GM18858 (cell line): ENCODE measurements at regions not wholly inside any gene's neighbourhood (a gene's known extent, or its start where the extent isn't known, plus 50 kb on each side); places are given as distances from the start of the nearest gene placed in this dataset.

ENCODE experiments used
- ATAC-seq: cut with Tn5 transposase; IDR thresholded peaks from one replicate; pipeline ENCODE4 v1.9.1; 2021; ENCODE audit not compliant: unreplicated experiment

DNA sequence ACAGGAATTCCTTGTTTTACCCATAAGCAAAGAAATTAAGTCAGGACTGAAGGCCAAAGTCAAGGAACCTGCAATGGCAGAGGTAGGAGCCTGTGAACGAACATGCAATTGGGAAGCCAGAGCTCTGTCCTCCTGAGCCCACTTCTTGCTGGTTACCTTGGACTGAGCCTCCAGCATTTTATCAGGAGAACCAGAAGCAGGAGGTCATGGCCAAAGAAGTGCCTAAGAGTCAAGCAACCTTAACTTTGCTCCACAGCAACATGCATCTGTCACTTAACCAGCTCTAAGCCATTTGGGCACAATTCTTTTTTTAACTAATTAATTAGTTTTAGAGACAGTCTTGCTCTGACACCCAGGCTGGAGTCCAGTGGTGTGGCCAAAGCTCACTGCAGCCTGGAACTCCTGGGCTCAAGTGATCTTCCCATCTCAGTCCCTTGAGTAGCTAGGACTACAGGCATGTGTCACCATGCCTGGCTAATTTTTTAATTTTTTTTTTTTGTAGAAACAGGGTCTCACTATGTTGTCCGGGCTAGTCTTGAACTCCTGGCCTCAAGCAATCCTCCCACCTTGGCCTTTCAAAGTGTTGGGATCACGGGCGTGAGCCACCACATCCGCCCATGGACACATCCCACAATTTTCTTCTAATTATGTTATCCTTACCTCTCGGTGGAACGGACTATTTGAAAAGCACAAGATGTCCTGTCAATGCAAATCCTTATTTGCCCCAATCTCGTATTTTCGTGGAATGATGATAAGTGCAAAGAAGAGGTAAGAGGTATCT lies 334.2 kb downstream of the CD83 start:
- ATAC-seq: no peak

DNA sequence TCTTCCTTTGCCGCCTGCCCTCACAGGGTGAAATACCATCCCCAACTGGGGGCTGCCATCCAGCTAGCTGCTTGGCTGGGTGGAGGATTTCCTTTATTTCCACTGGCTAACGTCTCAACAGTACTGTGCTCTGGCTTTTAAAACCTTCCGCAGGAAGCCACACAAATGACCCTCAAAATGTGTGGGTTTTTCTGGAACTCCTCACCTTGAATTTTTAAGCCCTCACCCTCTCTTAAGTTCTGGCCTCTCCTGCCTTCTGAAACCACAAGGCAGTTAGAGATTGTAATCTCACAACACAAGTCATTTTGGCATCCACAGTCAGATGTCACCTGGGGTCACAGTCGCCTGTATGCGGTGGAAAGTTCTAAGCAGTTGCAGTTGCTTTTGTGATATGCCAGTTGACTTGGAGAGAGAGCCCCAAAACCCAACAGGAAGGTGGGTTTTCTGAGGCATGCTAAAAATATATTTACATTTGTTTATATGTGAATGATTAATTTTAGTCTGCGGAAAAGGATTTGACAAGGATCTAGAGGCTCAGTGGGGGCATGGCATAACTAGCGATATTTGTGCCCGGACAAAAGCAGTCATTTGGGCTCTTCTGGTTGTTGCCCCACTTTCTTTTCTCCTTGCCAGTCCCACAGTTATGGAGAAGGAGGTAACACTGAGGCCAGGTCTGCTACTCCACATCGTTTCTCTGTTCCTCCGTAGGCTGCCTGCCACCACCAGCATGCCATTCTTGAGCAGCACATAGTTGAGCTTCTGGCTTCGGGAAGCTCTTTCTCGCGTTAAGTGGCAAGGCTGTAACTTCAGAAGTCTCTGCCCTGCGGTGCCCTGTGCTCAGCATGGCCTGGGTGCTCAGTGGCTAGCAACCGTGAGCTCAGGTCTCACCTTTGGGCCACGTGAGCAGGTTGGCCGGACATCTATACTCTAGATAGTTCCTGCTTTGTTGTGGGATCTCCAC lies 335.3 kb downstream of the CD83 start:
- ATAC-seq: no peak

DNA sequence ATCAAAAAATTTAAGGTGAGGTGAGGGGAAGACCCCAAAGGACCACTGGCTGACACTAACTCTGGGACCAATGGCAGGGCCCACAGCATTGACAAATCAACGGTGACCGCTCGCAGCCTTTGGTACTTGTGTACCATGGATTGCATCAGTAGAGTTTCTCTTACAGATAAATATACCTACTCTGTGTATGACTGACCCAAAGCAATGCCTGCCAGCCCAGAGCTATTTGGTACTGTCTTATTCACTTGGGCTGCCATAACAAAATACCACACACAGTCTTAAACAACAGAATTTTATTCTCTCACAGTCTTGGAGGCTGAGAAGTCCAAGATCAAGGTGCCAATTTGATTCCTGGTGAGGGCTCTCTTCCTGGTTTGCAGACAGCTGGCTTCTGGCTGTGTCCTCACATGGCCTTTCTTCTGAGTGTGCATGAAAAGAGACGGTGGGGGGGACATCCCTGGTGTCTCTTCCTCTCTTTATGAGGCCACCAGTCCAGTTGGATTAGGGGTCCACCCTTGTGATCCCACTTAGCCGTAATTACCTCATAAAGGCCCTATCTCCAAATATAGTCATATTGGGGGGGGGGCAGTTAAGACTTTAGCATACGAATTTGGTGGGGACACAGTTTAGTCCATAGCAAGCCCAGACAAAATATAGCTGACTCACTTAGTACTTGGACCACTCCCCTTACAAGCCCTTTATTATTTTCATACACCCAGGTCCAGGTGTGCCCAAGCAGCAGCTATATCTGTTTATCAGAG lies 336.3 kb downstream of the CD83 start:
- ATAC-seq: no peak

GRCh38 chr6:14454473-14454775 lies 336.9 kb downstream of the CD83 start:
- ATAC-seq: no peak

GRCh38 chr6:14455427-14455826 lies 337.9 kb downstream of the CD83 start:
- no peak for ATAC-seq

GRCh38 chr6:14455876-14456648 lies 338.5 kb downstream of the CD83 start:
- no peak for ATAC-seq

DNA sequence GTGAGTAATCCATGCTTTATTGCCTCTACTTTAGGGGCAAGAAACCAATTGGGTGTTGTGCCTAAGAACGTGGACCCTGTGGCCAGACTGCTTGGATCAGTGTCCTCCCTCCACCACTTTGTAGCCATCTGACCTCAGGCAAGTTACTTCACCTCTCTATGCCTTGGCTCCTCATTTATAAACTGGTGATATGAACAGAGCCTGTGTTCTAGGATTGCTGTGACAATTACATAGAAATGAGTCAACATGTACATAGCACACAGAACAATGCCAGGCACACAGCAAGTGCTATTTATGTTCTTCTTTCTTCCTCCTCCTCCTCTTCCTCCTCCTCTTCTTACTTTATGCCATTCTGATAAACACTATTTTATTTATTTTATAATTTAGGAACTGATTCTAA lies 339.4 kb downstream of the CD83 start:
- ATAC-seq: no peak

GRCh38 chr6:14458669-14459266 lies 341.2 kb downstream of the CD83 start:
- ATAC-seq: no peak

DNA sequence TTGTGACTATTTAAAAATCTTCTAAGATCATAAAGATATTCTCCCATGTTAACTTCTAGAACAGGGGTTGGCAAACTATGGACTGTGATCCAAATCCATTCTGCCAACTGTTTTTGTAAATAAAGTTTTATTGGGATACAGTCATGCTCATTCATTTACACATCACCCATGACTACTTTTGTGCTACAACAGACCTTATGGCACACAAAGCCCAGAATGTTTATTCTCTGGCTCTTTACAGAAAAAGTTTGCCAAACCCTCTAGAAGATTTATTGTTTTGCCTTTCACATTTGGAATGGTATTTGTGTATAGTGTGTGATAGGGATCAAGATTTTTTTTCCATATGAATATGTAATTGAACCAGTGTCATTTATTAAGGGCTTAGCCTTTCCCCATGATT lies 341.7 kb downstream of the CD83 start:
- no peak for ATAC-seq

DNA sequence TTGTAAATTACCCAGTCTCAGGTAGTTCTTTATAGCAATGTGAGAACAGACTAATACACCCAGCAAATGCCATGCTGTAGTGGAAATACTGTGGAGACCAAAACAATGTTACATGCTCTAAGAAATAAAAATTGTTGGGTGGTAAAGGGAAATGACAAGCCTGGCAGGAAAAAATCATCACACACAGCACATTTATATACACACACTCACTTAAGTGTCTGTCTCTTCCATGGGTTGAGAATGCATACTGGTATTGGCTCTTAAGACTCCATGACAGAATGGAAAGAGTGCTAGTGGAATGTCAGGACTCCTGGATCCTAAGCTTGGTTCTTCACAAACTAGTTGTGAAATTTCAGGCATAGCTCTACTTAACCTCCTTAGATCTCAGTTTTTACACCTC lies 343.0 kb downstream of the CD83 start:
- ATAC-seq: no peak

GRCh38 chr6:14462135-14462534 lies 344.6 kb downstream of the CD83 start:
- no peak for ATAC-seq

- no peak for ATAC-seq
These were observed 345.0 kb downstream of the CD83 start for GRCh38 chr6:14462566-14462965.

DNA sequence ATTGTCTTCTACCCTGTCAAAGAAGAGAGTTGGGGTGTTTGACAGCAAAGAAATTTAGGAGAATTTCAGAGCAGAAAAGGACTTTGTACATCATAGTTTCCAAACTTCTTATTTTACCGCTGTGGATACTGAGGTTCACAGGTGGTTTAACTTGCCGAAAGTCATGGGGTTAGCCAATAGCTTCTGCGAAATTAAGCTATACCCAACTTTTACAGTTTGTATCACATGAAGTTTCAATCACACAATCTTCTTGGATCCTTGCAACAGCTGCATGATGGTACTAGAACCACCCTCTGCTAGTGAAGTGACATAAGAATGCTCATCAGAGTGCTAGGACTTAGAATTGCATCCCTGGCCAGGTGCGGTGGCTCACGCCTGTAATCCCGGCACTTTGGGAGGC lies 345.5 kb downstream of the CD83 start:
- no peak for ATAC-seq

- ATAC-seq: no peak
These were observed 346.5 kb downstream of the CD83 start for GRCh38 chr6:14464055-14464454.

DNA sequence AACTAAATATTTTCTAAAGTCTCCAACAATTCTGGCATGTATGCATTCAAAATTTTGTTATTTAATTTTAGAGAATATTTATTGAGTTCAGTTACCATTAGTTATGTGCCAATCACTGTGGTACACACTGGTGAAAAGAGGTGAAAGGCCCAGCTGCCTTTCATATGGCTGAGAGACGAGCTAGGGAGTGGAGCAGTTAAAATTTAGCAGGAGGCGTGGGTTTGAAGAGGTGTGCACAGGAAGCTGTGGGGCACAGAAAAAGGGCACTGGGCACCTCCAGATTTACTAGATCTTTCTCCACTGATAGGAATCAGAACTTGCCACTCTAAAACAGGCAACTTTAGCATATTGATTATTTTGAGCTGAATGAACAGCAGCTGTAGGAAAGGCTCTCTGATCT lies 347.1 kb downstream of the CD83 start:
- ATAC-seq: no peak

DNA sequence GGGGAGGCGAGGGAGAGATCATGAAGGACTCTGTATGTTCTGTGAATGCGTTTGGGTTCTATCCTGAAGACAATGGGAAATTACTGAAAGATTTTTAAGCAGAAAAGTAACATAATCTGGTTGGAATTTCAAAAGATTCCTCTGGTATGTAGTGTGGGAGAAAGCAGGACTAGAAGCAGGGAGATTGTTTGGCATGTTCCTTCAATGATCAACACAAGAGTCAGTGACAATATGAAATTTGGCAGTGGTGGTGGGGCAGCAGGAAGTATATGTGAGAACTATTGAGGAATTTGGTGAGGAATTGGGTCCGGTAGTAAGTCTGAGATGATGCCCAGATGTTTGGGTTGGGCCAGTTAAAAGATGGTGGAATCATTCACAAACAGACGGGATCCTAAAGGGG lies 348.7 kb downstream of the CD83 start:
- no peak for ATAC-seq

GRCh38 chr6:14467591-14467990 lies 350.0 kb downstream of the CD83 start:
- no peak for ATAC-seq

- no peak for ATAC-seq
These were observed 351.2 kb downstream of the CD83 start for GRCh38 chr6:14468647-14469321.

DNA sequence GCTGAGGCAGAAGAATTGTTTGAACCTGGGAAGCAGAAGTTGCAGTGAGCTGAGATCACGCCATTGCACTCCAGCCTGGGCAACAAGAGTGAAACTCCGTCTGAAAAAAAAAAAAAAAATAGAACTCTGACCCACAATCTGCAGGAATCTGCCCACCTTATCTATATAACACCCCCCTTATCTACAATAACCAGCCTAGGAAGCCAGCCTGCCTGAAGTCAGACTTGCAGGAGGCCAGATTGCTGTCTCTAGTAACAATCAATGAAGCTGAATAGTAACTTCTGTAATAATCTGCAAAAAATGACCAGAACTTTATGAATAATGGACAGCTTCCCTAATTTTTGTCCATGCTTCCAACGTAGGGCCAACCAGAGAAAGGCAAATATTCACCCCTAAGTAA lies 352.5 kb downstream of the CD83 start:
- no peak for ATAC-seq

DNA sequence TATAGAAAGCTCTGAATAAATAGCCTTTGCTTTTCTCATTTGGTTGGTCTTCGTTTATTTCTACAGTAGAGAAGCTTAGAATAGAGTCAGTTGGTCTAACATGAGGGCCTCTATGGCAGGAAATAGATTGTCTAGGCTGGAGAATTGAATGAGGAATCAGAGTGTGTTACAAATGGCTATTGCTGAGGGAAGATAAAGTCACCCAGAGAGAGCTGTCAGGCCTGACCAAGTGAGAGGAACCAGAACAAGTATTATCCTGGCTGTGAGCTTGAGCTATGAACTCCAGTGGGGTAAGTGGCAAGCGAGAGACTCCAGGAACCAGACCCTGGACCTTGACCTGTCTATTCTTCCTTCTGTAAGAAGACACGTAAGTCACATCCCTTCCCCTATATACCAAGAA lies 353.1 kb downstream of the CD83 start:
- no peak for ATAC-seq
